Left colon (tissue), 2 donors: ENCODE measurements at regions not wholly inside any gene's neighbourhood (a gene's known extent, or its start where the extent isn't known, plus 50 kb on each side); places are given as distances from the start of the nearest gene placed in this dataset.
"Not testable (repeated sequence)": the region's sequence is repeated elsewhere in the genome, so short reads cannot be mapped to it uniquely, and the experiment has no call there.

ENCODE experiments used
- ATAC-seq: fragments of 200-7000 bp; cut with Tn5 transposase; one replicate; pipeline ENCODE4 v1.9.1; 2020; ENCODE audit warnings: mild to moderate bottlenecking, moderate library complexity
- DNase-seq, 2 donors: peaks; one replicate each; pipeline ENCODE4 v3.0.0-alpha.2; 2020
- intact Hi-C, 2 donors: fragments of 100-400 bp; cut with DNase I in 1 of 2; cut with micrococcal nuclease in 1 of 2; formaldehyde crosslinking; loops; one replicate each; pipeline versions ENCODE4 v1.11.2 to v1.14.0; 2022; cut with DNase I, micrococcal nuclease
- donor health status: DM: no; HTN: no; CAD: no.
- donor health status: DM: yes; HTN: yes; CAD: no.

DNA sequence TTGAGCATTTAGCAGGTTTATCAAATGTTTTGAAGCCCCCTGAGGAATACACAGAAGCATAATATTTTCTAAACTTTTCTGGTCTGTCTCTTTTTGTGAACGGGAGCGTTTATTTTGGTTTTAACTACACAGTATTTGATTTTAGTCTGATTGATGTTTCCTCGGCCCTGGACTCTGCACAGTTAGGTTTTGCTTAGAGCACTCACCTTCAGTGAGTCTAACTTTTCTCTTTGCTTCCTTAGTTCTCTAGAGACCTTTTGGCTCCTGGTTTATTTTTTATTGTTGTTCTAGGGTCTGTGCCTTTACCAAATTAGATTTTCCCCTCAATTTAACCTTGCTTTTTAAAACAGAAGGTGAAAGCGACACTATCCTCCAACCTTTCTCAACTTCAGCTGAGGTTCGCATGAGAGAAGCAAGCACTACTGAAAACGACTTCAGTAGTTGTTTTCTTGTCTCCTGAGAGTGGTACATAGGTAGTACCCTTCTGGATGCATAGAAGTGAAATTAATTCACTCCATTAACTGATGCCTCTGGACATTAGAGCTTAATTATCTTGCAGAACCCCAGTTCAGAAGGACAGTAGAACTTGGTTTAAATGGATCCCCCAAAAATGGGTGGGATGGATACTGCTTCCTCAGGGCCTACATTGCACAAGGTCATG is 166.7 kb upstream of the ELL2 start:
- DNase-seq (no peak), ATAC-seq (no peak)
- intact Hi-C loops: no loop called here

DNA sequence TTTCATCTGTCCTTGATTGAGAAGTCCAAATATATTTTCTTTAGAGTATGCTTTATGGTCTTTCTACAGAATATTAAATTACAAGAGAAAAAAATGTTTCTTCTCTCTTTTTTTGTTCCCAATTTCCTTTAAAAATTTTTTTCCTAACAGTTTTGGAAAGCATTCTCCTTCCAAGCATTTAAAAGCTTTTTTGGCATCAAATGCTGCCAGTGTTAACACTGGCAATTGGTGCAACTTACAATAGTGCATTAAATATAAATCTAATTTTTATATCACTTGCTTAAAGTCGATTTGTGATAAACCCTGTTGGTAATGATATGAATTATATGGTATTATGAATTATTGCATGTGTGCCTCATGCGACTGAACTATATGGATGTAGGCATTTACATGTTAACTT is 165.9 kb upstream of the ELL2 start:
- DNase-seq (no peak), ATAC-seq (no peak)
- intact Hi-C loops: no loop called here

DNA sequence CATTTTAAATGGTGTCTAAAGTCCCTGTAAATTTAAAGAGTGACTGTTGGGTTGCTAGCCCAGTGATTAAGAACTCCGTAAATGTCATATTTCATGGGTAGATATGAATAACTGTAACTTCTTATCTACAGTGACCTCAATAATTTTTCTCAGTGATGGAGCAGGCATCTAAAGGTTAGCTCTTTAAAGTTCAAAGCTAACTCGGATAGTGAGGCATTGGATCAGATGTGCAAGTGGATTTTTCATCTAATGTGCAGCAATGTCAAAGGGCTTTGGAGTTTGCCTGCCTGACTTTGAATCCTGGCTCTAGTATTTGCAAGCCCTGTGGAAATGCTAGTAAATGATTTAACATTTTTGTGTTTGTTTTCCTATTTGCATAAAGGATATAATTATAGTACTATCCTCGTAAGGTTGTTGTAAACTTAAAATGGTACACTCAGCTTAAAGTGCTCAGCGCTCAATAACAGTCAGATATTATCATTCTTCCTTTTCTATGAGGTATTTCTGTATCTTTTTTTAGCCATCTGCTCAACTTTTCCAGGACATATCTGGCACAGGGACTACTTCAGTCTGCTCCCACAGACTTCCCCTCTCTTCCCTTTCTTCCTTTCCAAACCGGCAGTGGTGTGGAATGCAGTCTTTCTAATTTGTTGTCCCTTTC is 163.7 kb upstream of the ELL2 start:
- DNase-seq (no peak), ATAC-seq (peak; percentile 93)
- intact Hi-C loops: no loop called here

DNA sequence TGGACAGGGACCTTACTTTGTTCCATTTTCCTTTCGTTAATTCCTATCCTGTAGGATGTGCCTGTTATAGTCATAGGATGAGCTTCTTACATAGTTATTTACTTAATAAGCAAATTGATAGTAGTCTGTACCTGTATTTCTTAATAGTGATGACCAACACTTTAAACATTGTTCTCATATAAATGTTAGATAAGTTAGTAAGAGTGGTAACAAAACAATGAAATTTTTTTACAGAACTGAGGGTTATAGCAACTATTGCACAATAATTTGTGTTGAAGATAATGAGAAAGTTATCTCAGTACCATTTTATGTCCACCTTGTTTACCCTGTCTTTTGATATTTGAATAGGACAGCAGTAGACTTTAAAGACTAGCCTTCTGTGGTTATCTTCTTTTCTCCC is 162.9 kb upstream of the ELL2 start:
- intact Hi-C loops: no loop called here
- ATAC-seq (no peak), DNase-seq (no peak)

DNA sequence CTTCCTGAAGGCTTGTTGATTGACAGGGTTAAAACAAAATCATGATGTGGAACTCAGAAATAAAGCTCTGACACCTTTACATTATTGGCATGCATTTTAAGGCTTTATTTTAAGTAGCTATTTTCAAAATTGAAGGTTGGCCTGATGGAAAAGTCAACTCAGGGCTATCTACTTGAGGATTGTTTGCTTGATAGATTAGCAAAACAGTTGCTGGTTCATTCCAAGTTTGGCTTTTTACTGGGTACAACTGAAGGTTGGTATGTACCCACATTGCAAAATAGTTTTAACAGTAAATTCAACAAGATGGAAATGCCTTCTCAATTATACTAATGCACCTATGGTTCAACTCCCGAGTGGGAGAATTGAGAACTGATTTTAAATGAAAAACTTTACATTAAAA is 161.8 kb upstream of the ELL2 start:
- DNase-seq (no peak), ATAC-seq (no peak)
- intact Hi-C loops: no loop called here

DNA sequence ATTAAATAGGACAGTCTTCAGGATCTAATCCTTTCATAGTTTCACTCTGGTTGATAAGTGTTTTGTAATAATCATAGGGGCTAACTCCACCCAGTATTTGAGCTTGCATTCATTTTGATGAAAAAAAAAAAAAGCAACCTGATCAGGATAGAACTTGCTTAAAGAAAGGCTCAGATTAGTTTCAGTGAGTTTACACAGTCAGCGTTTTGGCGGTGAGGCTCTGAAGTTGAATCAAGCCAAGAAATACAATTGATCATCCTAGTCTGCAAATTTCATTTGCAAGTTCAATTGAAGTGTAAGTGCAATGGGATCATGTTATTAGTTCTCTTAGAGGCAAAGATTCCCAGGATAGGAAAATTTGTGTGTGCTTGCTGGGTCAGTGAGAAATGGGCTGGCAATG is 159.7 kb upstream of the ELL2 start:
- no peak for DNase-seq
- no peak for ATAC-seq
- intact Hi-C loops: no loop called here

DNA sequence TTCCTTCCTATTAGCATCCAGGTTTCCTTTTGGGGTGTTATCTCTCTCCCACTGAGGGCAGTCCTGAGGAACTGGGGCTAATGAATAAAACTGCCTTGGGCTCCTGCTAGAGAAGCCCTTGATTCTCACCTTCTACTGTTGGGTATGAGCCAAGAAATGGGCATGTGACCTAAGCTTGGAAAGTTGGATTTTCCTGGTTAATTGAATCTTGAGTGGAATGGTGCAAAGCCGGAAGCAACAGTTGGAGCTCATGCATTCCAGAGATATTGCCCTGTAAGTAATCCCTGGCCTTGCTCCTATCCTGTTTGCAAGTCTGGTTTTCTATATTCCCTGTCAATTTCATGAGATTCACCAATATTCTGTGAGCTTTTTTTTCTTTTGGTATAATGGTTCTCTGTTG is 158.5 kb upstream of the ELL2 start:
- ATAC-seq: no peak
- DNase-seq: no peak
- intact Hi-C loops: no loop called here

DNA sequence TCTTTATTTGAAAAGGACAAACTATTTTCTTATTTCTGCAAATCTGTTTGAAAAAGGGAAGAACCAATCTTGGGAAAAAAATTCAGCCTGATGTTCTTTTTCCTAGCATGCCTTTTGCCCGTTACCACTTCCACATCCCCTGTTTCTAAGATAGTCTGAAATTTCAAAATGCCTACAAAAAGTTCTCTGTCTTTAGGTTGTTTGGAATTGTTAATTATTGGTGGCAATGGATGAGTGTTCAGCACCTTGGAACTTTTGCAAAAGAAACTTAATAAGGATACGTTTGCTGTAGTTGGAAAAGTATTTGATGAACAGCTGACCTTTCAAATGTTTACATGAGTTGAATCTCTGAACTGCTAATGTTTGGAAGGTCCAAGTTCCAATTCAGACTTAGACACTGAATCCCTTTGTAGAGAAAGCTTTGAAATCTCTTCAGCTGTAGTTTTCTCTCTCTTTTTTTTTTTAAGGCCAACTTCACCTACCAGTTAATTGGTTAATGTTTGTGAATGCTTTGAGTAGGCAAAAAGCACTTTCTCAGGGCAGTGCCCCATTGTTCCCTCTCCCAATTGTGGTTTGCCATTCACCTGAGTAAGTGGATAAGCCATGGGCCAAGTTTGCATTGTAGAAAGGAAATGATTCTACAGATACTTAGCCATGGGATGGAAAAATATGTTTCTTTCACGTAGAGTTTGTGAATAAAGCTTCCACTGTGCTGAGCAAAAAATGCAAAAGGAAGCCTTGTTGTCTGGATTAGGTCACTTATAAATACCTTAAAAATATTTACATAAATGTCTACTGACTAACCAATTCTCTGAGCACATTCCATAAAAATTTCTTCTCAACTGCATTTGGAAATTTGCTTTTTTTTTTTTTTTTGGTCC is 156.4 kb upstream of the ELL2 start:
- DNase-seq (no peak), ATAC-seq (peak; percentile 31)
- intact Hi-C loops: no loop called here

DNA sequence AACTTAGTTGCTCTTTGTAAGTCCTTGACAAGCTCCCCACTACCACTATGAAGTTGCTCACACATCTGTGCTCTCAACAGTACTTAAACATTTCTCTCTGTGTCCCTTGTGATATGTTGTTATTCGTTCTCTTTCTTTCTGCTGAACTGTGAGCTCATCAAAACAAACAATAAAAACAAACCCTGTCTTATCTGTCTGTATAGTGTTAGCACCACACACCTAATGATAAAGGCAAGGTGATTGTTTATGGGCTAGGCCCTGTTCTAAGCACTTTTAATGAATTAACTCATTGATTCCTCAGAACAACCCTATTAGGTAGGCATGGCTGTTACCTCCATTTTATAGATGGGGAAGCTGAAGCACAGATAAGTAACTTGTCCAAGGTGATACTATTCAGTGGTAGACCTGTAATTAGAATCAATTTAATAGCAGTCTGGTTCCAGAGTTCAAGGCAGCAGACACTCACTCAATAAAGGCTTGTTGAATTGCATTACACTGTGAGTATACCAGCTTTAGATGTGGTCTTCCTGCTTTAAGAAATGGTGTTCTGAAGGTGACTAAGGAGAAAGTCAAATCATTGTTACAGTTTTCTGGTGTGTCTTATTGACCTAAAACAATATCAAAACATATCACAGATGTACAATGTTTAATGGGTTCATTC is 153.6 kb upstream of the ELL2 start:
- ATAC-seq (peak; percentile 88), DNase-seq (no peak)
- intact Hi-C loops: no loop called here

DNA sequence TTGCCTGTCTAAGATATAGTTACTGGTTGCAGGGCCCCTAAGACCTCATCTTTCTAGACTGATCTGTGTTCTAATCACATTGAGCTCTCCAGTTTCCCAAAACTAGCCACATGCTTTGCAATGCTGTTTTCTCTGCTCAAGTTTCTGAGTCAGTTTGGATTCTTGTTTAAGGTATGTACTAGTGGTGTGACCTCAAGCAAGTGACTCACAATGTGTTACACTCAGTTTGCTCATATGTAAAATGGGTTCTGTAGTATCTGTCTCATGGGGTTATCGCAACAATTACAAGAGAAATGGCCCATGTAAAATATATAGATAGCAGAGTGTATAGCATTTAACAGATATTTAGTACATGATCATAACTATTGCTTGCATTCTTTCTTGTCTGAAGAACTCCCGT is 153.1 kb upstream of the ELL2 start:
- DNase-seq (no peak), ATAC-seq (no peak)
- intact Hi-C loops: no loop called here

DNA sequence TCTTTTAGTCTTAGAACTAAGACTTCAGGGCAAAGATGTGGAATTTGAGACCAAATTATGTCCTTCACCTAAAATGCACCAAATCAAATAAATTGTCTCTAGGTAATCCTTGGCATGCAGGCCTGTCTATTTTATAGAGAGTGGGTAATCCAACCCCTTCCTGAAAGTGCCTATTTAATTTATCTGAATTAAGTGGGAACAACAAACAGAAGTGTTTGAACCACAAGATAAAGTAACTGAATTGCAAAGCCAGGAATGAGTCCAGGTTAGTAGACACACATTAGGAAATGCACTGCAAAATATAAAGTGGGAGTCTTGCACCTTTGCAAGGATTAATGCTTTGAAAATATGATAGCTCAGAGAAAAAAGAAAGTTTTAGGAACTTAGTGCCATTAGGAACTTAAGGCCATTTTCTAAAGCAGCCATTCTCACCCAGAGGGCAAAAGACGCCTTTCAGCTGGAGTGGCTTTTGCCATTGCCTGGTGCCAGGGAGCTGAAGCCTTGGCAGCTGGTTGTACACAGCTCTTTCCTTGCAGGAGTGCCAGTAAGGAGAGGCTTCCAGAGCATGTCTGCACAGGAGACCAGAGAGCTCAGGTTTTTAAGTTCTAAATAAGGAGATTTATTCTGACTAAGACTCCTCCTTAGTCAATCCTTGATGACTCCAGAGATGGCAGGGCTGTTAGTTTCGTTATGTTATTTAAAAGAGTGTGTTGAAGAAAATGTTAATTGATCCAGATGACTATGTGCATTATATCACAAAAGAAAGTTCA is 151.7 kb upstream of the ELL2 start:
- no peak for ATAC-seq
- intact Hi-C loops: no loop called here
- no peak for DNase-seq

DNA sequence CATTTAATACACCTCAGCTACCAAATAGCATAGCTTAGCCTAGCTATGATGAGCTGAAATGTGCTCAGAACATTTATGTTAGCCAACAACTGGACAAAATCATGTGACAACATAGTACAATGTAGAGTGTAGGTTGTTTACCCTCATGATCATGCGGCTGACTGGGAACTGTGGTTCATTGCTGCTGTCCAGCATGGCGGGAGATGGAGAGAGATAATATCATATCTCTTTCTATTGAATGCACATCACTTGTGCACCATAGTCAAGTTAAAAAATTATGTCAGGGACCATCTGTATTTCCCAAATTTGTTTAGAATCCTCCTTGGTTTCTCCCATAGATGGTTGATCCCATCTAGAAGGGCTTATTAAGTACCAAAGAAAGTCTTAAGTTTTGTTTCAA is 151.1 kb upstream of the ELL2 start:
- intact Hi-C loops: no loop called here
- DNase-seq (no peak), ATAC-seq (no peak)

DNA sequence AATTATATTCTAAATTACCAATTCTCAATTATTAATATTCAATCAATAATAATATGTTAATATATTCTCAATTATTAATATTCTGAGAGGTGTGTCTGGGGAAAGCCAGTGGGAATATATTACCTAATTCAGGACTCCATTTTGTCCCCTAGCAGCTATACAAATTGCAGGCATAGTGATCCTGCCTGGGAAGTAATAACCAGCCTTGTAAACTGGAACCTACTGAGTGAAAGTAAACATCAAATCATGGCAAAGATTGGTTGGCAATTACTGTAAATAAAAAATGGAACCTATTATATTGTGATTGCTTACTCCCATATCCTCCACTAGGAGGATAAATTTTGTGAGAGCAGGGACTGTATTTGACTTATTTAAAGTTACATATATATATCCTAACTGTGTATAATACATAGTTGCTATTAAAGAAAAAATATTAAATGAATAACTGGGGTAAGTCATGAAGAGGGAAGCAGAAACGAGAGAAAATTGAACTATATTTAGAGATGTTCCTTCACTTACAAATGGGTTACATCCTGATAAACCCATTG is 150.5 kb upstream of the ELL2 start:
- intact Hi-C loops: no loop called here
- ATAC-seq: no peak

DNA sequence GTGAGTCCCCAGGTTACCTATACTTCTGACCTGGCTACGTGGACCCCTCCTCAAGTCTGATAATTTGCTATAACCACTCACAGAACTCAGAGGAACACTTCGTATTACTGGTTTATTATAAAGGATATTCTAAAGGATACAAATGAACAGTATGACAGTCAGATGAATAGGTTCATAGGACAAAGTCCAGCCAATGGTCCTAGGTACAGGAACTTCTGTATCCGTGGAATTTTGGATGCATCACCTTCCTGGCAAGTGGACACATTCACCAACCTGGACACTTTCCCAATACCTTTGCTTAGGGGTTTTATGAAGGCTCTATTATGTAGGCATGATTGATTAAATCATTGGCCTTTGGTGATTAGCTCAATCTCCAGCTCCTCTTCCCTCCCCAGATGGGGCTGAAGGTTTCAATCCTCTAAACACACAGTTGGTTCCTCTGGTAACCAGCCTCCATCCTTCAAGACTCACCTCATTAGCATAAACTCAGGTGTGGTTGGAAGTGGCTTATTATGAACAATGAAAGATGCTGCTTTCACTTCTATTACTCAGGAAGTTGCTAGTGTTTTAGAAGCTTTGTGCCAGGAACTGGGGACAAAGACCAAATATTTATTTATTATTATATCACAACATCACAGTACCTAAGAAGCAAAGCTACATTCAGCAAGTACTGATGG is 149.6 kb upstream of the ELL2 start:
- no peak for ATAC-seq
- intact Hi-C loops: no loop called here
- no peak for DNase-seq

More for the DNA sequence above, 150.5 kb upstream of the ELL2 start:
- DNase-seq: no peak

DNA sequence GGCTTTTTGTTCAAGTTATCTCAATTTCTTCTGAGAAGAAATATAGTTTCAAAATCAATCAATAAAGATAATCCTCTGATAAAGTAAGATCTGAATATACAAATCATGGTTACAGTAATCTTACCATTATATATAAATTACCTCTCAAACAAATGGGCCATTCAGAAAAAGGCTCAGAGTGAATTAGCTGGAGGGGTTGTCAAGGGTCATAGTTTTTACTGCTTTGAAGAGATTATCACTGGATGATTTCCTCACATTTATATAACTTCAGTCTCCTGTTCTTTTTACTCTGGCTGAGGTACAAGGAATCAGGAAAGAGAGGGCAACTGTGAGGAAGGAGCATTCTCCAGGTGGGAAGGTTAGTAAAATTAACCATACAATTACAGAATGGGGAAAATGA is 148.6 kb upstream of the ELL2 start:
- peak; percentile 52 for ATAC-seq
- DNase-seq: no peak
- intact Hi-C loops: no loop called here

DNA sequence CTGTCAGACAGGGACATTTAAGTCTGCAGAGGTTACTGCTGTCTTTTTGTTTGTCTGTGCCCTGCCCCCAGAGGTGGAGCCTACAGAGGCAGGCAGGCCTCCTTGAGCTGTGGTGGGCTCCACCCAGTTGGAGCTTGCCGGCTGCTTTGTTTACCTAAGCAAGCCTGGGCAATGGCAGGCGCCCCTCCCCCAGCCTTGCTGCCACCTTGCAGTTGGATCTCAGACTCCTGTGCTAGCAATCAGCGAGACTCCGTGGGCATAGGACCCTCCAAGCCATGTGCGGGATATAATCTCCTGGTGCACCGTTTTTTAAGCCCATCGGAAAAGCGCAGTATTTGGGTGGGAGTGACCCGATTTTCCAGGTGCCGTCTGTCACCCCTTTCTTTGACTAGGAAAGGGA is 147.0 kb upstream of the ELL2 start:
- DNase-seq, ATAC-seq, intact Hi-C loops: not testable (repeated sequence)

DNA sequence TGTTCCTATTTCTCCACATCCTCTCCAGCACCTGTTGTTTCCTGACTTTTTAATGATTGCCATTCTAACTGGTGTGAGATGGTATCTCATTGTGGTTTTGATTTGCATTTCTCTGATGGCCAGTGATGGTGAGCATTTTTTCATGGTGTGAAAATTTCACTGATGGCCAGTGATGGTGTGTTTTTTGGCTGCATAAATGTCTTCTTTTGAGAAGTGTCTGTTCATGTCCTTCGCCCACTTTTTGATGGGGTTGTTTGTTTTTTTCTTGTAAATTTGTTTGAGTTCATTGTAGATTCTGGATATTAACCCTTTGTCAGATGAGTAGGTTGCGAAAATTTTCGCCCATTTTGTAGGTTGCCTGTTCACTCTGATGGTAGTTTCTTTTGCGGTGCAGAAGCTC is 142.2 kb upstream of the ELL2 start:
- ATAC-seq, intact Hi-C loops, DNase-seq: not testable (repeated sequence)
